Pons (tissue), 1 donor: ENCODE measurements at regions not wholly inside any gene's neighbourhood (a gene's known extent, or its start where the extent isn't known, plus 50 kb on each side); places are given as distances from the start of the nearest gene placed in this dataset.

ENCODE experiments used
- DNase-seq: peaks from one replicate; pipeline ENCODE4 v3.0.0-alpha.2; 2016; ENCODE audit warnings: low spot score

GRCh38 chr9:97747201-97747965, 50.2 kb upstream of the XPA start:
- no peak for DNase-seq

GRCh38 chr9:97748525-97748924, 51.4 kb upstream of the XPA start:
- DNase-seq = no peak

DNA sequence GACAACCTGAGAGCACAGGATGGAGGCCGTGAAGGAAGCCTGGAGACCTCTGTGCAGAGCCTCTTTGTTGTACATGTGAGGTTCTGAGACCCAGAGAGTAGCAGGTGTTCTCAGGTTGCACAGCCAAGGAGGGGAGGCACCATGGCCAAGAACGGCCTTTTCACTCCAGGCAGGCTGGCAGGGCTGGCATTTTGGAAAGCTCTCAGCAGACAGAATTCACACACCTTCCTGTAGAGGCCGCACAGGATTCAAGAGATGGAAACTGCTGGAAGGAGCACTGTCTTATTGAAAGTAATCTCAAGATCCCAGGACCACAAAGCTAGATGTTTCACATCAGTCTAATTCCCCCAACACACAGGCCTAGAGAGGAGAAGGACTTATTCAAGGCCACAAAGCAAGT, 52.8 kb upstream of the XPA start:
- DNase-seq = no peak

GRCh38 chr9:97751531-97751930, 54.4 kb upstream of the XPA start:
- no peak for DNase-seq

GRCh38 chr9:97752274-97752673, 55.1 kb upstream of the XPA start:
- no peak for DNase-seq

- no peak for DNase-seq
Measured at GRCh38 chr9:97753364-97753763, 56.2 kb upstream of the XPA start.

DNA sequence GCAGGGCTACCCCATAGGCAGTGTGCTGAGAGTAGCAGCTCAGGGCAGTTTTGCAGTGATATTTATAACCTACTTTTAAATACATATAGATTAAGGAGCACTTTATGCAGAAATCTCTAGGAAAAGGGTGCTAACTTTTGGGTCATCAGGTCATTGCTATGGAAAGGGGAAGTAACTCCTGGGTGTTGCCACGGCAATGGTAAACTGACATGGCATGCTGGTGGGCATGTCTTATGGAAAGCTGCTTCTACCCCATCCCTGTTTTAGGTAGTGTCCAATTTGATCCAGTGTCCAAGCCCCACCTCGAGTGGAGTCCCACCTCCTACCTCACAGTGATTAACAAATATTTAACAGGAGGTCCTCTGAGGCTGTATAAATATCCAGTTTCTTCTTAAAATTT, 56.8 kb upstream of the XPA start:
- DNase-seq = no peak

- no peak for DNase-seq
Measured at GRCh38 chr9:97755618-97756267, 58.6 kb upstream of the XPA start.

GRCh38 chr9:97756991-97757390, 59.9 kb upstream of the XPA start:
- DNase-seq = no peak

- DNase-seq = no peak
Measured at GRCh38 chr9:97758334-97758916, 61.3 kb upstream of the XPA start.

DNA sequence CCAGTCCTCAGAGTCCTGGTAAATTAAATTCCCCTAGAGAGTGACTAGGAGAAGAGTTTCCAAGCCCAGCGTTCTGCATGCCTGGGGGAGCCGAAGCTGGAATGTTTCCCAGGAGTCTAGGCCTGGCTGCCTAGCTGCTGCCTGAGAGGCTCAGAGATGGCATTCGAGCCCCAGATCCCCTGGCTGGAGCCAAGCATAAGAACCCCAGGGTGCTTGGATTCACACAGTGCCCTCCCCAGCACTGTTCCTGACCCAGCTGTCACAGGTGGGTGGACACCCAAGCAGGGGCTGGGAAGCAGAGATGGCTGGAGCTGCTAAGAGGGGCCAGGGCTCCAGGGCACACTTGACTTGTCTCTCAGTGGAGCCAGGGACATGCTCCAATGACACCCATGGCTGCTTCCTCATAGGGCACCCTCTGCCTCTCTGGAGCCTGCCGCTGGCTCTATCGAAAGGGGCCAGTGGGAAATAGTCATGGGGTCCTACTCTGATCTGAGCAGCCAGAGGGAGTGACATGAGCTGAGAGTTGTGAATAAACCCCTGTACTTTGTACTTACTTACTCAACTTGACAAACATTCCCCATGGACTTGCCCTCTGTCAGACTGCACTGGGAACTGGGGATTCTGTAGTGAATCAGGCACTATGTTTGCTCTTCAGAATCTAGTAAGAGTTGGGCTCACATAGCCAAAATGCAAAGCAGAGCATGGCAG, 62.6 kb upstream of the XPA start:
- no peak for DNase-seq

DNA sequence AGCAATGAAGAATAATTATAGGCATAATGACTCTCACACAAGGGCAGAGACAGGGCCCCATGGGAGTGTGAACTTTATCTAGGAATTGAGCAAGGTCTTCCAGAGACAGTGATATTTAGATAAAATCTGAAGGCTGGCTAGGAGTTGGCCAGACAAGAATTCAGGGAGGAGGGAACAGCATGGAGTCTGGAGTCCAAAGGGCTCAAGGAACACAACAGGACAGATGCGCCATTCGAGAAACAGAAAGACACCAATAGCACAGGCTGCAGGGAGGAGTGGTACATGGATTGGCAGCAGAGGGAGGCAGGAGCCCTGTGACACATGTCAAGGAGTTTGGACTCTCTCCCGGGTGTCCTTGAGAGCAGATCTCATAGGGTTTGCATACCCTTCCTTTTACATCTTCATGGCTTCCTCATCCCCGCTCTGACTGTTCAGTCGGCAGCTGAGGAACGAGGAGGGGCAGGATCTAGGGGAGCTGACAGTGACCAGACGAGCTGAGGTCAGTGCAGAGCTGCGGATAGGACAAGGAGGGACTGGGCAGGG, 64.0 kb upstream of the XPA start:
- no peak for DNase-seq

DNA sequence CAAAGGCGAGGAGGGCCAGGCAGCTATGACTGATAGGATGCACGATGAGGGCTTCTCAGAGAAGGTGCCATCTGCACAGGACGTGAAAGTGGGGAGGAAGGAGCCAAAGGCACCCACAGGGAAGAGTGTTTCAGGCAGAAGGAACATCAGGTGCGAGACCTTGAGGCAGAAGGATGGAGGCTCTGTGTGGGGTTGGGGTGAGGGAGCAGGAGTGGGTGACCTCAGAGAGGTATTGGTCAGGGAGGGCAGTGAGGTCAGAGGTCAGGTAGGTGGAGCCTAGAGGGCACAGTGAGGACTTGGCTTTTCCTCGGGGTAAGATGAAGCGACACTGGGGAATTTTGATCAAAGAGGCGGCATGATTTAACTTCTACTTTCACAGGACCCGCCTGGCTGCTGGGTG, 64.7 kb upstream of the XPA start:
- DNase-seq = no peak

- no peak for DNase-seq
Measured at GRCh38 chr9:97763874-97764273, 66.7 kb upstream of the XPA start.

DNA sequence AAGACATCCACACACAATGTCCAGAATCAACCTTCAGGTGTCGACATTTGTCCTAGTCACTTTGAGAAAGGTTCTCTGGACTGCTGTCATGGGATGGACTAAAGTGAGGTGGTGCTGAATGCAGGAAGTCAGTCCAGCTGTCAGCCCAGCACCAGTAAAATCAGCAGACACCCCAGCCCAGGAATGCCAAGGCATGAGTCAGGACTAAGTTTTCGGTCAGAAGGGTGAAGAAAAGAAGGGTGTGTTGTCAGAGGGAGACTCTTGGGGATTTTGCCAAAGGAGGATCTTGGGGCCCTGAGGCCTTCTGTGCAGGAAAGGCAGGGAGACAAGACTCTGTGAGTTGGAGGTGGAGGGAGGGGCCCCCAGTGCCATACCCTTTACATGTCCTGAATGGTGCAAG, 69.0 kb upstream of the XPA start:
- DNase-seq = no peak

GRCh38 chr9:97766610-97767009, 69.5 kb upstream of the XPA start:
- DNase-seq = no peak

- no peak for DNase-seq
Measured at GRCh38 chr9:97767891-97768290, 70.8 kb upstream of the XPA start.

GRCh38 chr9:97768746-97769145, 71.6 kb upstream of the XPA start:
- no peak for DNase-seq

DNA sequence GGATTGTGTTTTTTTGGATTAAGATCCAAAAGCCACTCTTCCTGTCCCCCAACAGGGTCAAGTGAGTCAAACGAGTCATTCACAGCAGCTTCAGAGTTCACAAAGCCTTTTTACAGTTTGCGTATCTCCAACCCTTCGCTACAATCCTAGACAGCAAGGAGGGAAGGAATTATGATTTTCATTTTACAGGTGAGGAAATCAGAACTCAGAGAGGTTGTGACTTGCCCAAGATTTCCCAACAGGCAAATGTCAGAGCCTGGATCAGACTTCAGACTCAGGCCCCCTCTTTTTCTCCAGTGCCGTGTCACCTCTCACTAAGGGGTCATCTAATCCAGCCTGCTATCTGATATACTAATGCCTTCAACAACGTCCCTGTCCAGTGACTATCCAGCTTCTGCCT, 72.1 kb upstream of the XPA start:
- no peak for DNase-seq

DNA sequence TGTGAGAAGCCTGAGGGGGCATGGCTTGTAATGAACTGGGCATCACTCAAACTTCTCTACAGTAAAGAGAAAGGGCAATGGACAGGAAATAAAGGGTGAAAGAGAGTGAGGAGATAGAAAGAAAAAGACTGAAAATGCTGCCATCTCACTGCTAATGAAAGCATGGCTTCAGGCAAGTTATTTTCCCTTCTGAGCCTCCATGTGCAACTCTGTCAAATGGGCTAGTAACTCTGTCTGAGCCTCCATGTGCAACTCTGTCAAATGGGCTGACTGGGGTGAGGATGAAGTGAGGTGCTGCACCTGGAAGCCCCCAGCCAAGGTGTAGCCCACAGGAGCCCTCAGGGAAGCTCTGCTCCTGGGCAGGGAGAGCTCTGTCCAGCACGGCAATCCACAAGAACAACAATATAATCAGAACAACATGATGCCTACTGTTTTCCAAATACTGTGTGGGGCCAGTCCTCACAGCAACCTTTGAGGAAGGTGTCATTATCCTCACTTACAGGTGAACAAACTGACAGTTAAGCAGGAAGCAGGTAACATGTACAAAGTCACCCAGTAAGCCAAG, 73.8 kb upstream of the XPA start:
- no peak for DNase-seq

DNA sequence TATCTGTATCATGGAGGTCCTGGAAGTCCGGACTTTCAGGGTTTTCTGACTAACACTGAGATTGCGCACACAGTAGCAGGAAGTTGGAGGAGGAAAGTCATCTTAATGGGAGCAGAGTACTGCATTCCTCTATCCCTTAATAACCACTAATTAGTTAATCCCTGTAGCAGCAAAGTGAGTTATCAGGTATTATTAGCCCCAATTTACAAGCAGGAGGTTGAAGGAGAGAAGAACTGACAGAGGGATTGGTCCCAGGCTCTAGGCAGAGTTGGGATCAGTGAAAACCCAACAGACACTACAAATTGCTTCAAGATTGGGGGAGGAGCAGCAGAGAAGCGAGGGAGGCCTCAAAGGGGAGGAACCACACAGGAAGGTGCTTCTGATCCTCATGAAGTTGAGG, 74.5 kb upstream of the XPA start:
- DNase-seq = no peak

- DNase-seq = no peak
Measured at GRCh38 chr9:97772145-97772544, 75.0 kb upstream of the XPA start.
